Chondrocyte (in vitro differentiated cells): ENCODE measurements at regions not wholly inside any gene's neighbourhood (a gene's known extent, or its start where the extent isn't known, plus 50 kb on each side); places are given as distances from the start of the nearest gene placed in this dataset.

Source experiments
- DNase-seq: peaks from one replicate; pipeline ENCODE4 v3.0.0; 2021; ENCODE audit warnings: mixed read lengths, low spot score
- H3K27ac Mint-ChIP-seq: one replicate; pipeline ENCODE4 v1.8.0; 2021; ENCODE audit warnings: mild to moderate bottlenecking, moderate library complexity, mixed read lengths; ENCODE audit not compliant: unreplicated experiment
- H3K27me3 Mint-ChIP-seq: 2 replicates; pipeline ENCODE4 v1.8.0; 2021; ENCODE audit warnings: low read depth, mixed read lengths
- H3K36me3 Mint-ChIP-seq: 2 replicates; pipeline ENCODE4 v1.8.0; 2021; ENCODE audit warnings: low read depth, mixed read lengths
- H3K4me1 Mint-ChIP-seq: 2 replicates; pipeline ENCODE4 v1.8.0; 2021; ENCODE audit warnings: low read depth, mild to moderate bottlenecking, mixed read lengths
- H3K4me3 Mint-ChIP-seq: one replicate; pipeline ENCODE4 v1.8.0; 2021; ENCODE audit warnings: mild to moderate bottlenecking, moderate library complexity, mixed read lengths; ENCODE audit not compliant: unreplicated experiment
- H3K9me3 Mint-ChIP-seq: 2 replicates; pipeline ENCODE4 v1.8.0; 2021; ENCODE audit warnings: low read depth, mixed read lengths
- CTCF ChIP-seq: fragments of 200-600 bp; sonication (generic); IDR thresholded peaks from 2 replicates; pipeline ENCODE4 v1.5.0; 2021; ENCODE audit warnings: antibody characterized with exemption, mild to moderate bottlenecking, moderate library complexity

GRCh38 chr3:72100080-72100511 is 315.1 kb upstream of the PROK2 start:
- H3K36me3 Mint-ChIP-seq: no peaks in the 10 kb centered on the region
- peaks cover 16% of the 10 kb centered on the region for H3K4me1 Mint-ChIP-seq
- peak overlapping the region; percentile 71 for H3K4me3 Mint-ChIP-seq
- TF ChIP-seq CTCF: no peak
- H3K9me3 Mint-ChIP-seq: no peaks in the 10 kb centered on the region
- H3K27me3 Mint-ChIP-seq: peaks cover 38% of the 10 kb centered on the region
- no peak overlapping the region for H3K27ac Mint-ChIP-seq
- DNase-seq: no peak

- H3K4me3 Mint-ChIP-seq: no peak overlapping the region
- no peak for DNase-seq
- no peaks in the 10 kb centered on the region for H3K9me3 Mint-ChIP-seq
- H3K27me3 Mint-ChIP-seq: peaks cover 40% of the 10 kb centered on the region
- no peak overlapping the region for H3K27ac Mint-ChIP-seq
- no peak for TF ChIP-seq CTCF
- peaks cover 16% of the 10 kb centered on the region for H3K4me1 Mint-ChIP-seq
- peaks cover 2% of the 10 kb centered on the region for H3K36me3 Mint-ChIP-seq
Observed at GRCh38 chr3:72099326-72100079, 314.6 kb upstream of the PROK2 start.

- Mint-ChIP-seq H3K27me3 (peaks cover 54% of the 10 kb centered on the region), H3K36me3 (peaks cover 2% of the 10 kb centered on the region), H3K4me3 (no peak overlapping the region), H3K9me3 (no peaks in the 10 kb centered on the region), H3K27ac (no peak overlapping the region), H3K4me1 (peaks cover 15% of the 10 kb centered on the region)
- TF ChIP-seq CTCF: no peak
- no peak for DNase-seq
Observed at GRCh38 chr3:72097053-72097452, 312.1 kb upstream of the PROK2 start.

GRCh38 chr3:72095521-72095920 is 310.6 kb upstream of the PROK2 start:
- H3K36me3 Mint-ChIP-seq: peaks cover 2% of the 10 kb centered on the region
- TF ChIP-seq CTCF: no peak
- no peak for DNase-seq
- peaks cover 3% of the 10 kb centered on the region for H3K4me1 Mint-ChIP-seq
- no peak overlapping the region for H3K27ac Mint-ChIP-seq
- H3K4me3 Mint-ChIP-seq: no peak overlapping the region
- peaks cover 61% of the 10 kb centered on the region for H3K27me3 Mint-ChIP-seq
- no peaks in the 10 kb centered on the region for H3K9me3 Mint-ChIP-seq

- Mint-ChIP-seq H3K4me3 (no peak overlapping the region), H3K27ac (no peak overlapping the region), H3K27me3 (peaks cover 59% of the 10 kb centered on the region), H3K9me3 (no peaks in the 10 kb centered on the region), H3K4me1 (no peaks in the 10 kb centered on the region), H3K36me3 (peaks cover 2% of the 10 kb centered on the region)
- no peak for TF ChIP-seq CTCF
- no peak for DNase-seq
Observed at GRCh38 chr3:72093992-72094334, 309.0 kb upstream of the PROK2 start.
